Progenitor cell of endocrine pancreas (in vitro differentiated cells): ENCODE measurements at regions not wholly inside any gene's neighbourhood (a gene's known extent, or its start where the extent isn't known, plus 50 kb on each side); places are given as distances from the start of the nearest gene placed in this dataset.

ENCODE experiments used
- DNase-seq: peaks from one replicate; pipeline ENCODE4 v3.0.0; 2021; ENCODE audit warnings: low spot score; ENCODE audit not compliant: unreplicated experiment
- H3K27ac Mint-ChIP-seq: 2 replicates; pipeline ENCODE4 v1.8.0; 2021; ENCODE audit warnings: mild to moderate bottlenecking, moderate library complexity, mixed read lengths
- H3K27me3 Mint-ChIP-seq: 2 replicates; pipeline ENCODE4 v1.8.0; 2021; ENCODE audit warnings: mixed read lengths
- H3K36me3 Mint-ChIP-seq: 2 replicates; pipeline ENCODE4 v1.8.0; 2022; ENCODE audit warnings: mixed read lengths; ENCODE audit not compliant: insufficient read depth
- H3K4me1 Mint-ChIP-seq: 2 replicates; pipeline ENCODE4 v1.8.0; 2021; ENCODE audit warnings: low read depth, mixed read lengths
- H3K4me3 Mint-ChIP-seq: 2 replicates; pipeline ENCODE4 v1.8.0; 2021; ENCODE audit warnings: low read depth, mild to moderate bottlenecking, moderate library complexity, mixed read lengths
- H3K9me3 Mint-ChIP-seq: 2 replicates; pipeline ENCODE4 v1.8.0; 2021; ENCODE audit warnings: low read depth, mixed read lengths
- CTCF ChIP-seq: fragments of 200-600 bp; sonication (generic); IDR thresholded peaks from one replicate; pipeline ENCODE4 v1.5.0; 2021; ENCODE audit warnings: antibody characterized with exemption, mild to moderate bottlenecking; ENCODE audit not compliant: unreplicated experiment

GRCh38 chr4:59314637-59315036 is 1885.5 kb upstream of the ADGRL3 start:
- Mint-ChIP-seq H3K36me3 (no peaks in the 10 kb centered on the region), H3K27me3 (no peaks in the 10 kb centered on the region), H3K27ac (no peak overlapping the region), H3K9me3 (no peaks in the 10 kb centered on the region), H3K4me1 (peaks cover 8% of the 10 kb centered on the region), H3K4me3 (no peak overlapping the region)
- TF ChIP-seq CTCF = no peak
- no peak for DNase-seq

GRCh38 chr4:59339631-59340030 is 1860.5 kb upstream of the ADGRL3 start:
- Mint-ChIP-seq H3K27ac (no peak overlapping the region), H3K27me3 (no peaks in the 10 kb centered on the region), H3K36me3 (no peaks in the 10 kb centered on the region), H3K4me3 (no peak overlapping the region), H3K4me1 (peaks cover 3% of the 10 kb centered on the region), H3K9me3 (no peaks in the 10 kb centered on the region)
- no peak for DNase-seq
- TF ChIP-seq CTCF = no peak

GRCh38 chr4:59341506-59341905 is 1858.6 kb upstream of the ADGRL3 start:
- TF ChIP-seq CTCF = no peak
- Mint-ChIP-seq H3K27ac (no peak overlapping the region), H3K27me3 (no peaks in the 10 kb centered on the region), H3K4me3 (no peak overlapping the region), H3K36me3 (no peaks in the 10 kb centered on the region), H3K9me3 (no peaks in the 10 kb centered on the region), H3K4me1 (peaks cover 3% of the 10 kb centered on the region)
- no peak for DNase-seq

- Mint-ChIP-seq H3K27me3 (no peaks in the 10 kb centered on the region), H3K36me3 (no peaks in the 10 kb centered on the region), H3K9me3 (no peaks in the 10 kb centered on the region), H3K27ac (no peak overlapping the region), H3K4me1 (peaks cover 2% of the 10 kb centered on the region), H3K4me3 (no peak overlapping the region)
- no peak for TF ChIP-seq CTCF
- DNase-seq = no peak
Observed at GRCh38 chr4:59348949-59349348, 1851.2 kb upstream of the ADGRL3 start.

- H3K36me3 Mint-ChIP-seq = no peaks in the 10 kb centered on the region
- no peaks in the 10 kb centered on the region for H3K4me1 Mint-ChIP-seq
- TF ChIP-seq CTCF = no peak
- no peak for DNase-seq
- H3K27ac Mint-ChIP-seq = no peak overlapping the region
- no peak overlapping the region for H3K4me3 Mint-ChIP-seq
- no peaks in the 10 kb centered on the region for H3K27me3 Mint-ChIP-seq
- H3K9me3 Mint-ChIP-seq = no peaks in the 10 kb centered on the region
Observed at GRCh38 chr4:59369229-59369628, 1830.9 kb upstream of the ADGRL3 start.
